ENCODE measurements at regions not wholly inside any gene's neighbourhood (a gene's known extent, or its start where the extent isn't known, plus 50 kb on each side); places are given as distances from the start of the nearest gene placed in this dataset.

- no peak overlapping the region for H3K4me3 ChIP-seq (ENCODE audit: insufficient read depth, low read depth, low read length)
These were observed 119.5 kb downstream of the RAD51AP2 start for GRCh38 chr2:17398770-17399169.

GRCh38 chr2:17388798-17389197, 129.4 kb downstream of the RAD51AP2 start:
- Mint-ChIP-seq H3K27ac (ENCODE audit: unreplicated experiment) (no peak overlapping the region), H3K4me3 (ENCODE audit: unreplicated experiment) (no peak overlapping the region), H3K9me3 (ENCODE audit: unreplicated experiment) (peaks cover 3% of the 10 kb centered on the region), H3K4me1 (ENCODE audit: low read depth, unreplicated experiment) (peaks cover 3% of the 10 kb centered on the region), H3K27me3 (ENCODE audit: low read depth, unreplicated experiment) (no peaks in the 10 kb centered on the region), H3K36me3 (ENCODE audit: low read depth, unreplicated experiment) (peaks cover 2% of the 10 kb centered on the region)
- FAIRE-seq (no peak), DNase-seq (ENCODE audit: low read depth) (peak; percentile 59)
- H3K36me3 ChIP-seq (ENCODE audit: insufficient read depth, low read length) = no peaks in the 10 kb centered on the region
- no peaks in the 10 kb centered on the region for H4K20me1 ChIP-seq (ENCODE audit: insufficient read depth, low read length)
- H2AFZ ChIP-seq (ENCODE audit: low read depth, low read length) = no peak overlapping the region
- H3K27me3 ChIP-seq (ENCODE audit: insufficient read depth, low read length) = no peaks in the 10 kb centered on the region
- H3K4me1 ChIP-seq (ENCODE audit: insufficient read depth, low read length) = no peaks in the 10 kb centered on the region
- H3K4me3 ChIP-seq (ENCODE audit: insufficient read depth, low read depth, low read length) = no peak overlapping the region
- no peak overlapping the region for H3K27ac ChIP-seq (ENCODE audit: low read depth, low read length)
- no peak overlapping the region for H3K9ac ChIP-seq (ENCODE audit: low read length)
- H3K4me2 ChIP-seq (ENCODE audit: low read length) = peak overlapping the region; percentile 7
- TF ChIP-seq CTCF (IDR thresholded peaks at IDR 0.05; ENCODE audit: insufficient read depth, low read depth, low read length) (no peak), EZH2 (IDR thresholded peaks at IDR 0.05; ENCODE audit: insufficient read depth, low read length) (no peak)
- no peaks in the 10 kb centered on the region for H3K9me3 ChIP-seq (ENCODE audit: insufficient read depth, low read depth, low read length)
- H3K79me2 ChIP-seq (ENCODE audit: insufficient read depth, low read length) = no peaks in the 10 kb centered on the region

More at GRCh38 chr2:17398770-17399169, 119.5 kb downstream of the RAD51AP2 start:
- H3K4me2 ChIP-seq (ENCODE audit: low read length) = no peak overlapping the region
- Mint-ChIP-seq H3K27ac (ENCODE audit: unreplicated experiment) (no peak overlapping the region), H3K4me3 (ENCODE audit: unreplicated experiment) (no peak overlapping the region), H3K9me3 (ENCODE audit: unreplicated experiment) (peaks cover 5% of the 10 kb centered on the region), H3K4me1 (ENCODE audit: low read depth, unreplicated experiment) (no peaks in the 10 kb centered on the region), H3K36me3 (ENCODE audit: low read depth, unreplicated experiment) (no peaks in the 10 kb centered on the region), H3K27me3 (ENCODE audit: low read depth, unreplicated experiment) (no peaks in the 10 kb centered on the region)
- no peak overlapping the region for H2AFZ ChIP-seq (ENCODE audit: low read depth, low read length)
- no peaks in the 10 kb centered on the region for H3K79me2 ChIP-seq (ENCODE audit: insufficient read depth, low read length)
- no peak overlapping the region for H3K9ac ChIP-seq (ENCODE audit: low read length)
- DNase-seq (ENCODE audit: low read depth) (no peak), FAIRE-seq (no peak)
- no peak for TF ChIP-seq EZH2 (IDR thresholded peaks at IDR 0.05; ENCODE audit: insufficient read depth, low read length)
- no peak for TF ChIP-seq CTCF (IDR thresholded peaks at IDR 0.05; ENCODE audit: insufficient read depth, low read depth, low read length)
- H4K20me1 ChIP-seq (ENCODE audit: insufficient read depth, low read length) = no peaks in the 10 kb centered on the region
- H3K36me3 ChIP-seq (ENCODE audit: insufficient read depth, low read length) = no peaks in the 10 kb centered on the region
- no peak overlapping the region for H3K27ac ChIP-seq (ENCODE audit: low read depth, low read length)
- H3K27me3 ChIP-seq (ENCODE audit: insufficient read depth, low read length) = no peaks in the 10 kb centered on the region
- peaks cover 4% of the 10 kb centered on the region for H3K9me3 ChIP-seq (ENCODE audit: insufficient read depth, low read depth, low read length)
- H3K4me1 ChIP-seq (ENCODE audit: insufficient read depth, low read length) = no peaks in the 10 kb centered on the region

GRCh38 chr2:17387591-17387990, 130.6 kb downstream of the RAD51AP2 start:
- Histone ChIP-seq H3K27ac (ENCODE audit: low read depth, low read length) (no peak overlapping the region), H3K79me2 (ENCODE audit: insufficient read depth, low read length) (no peaks in the 10 kb centered on the region), H3K4me3 (ENCODE audit: insufficient read depth, low read depth, low read length) (no peak overlapping the region), H3K27me3 (ENCODE audit: insufficient read depth, low read length) (no peaks in the 10 kb centered on the region), H3K9ac (ENCODE audit: low read length) (no peak overlapping the region), H3K4me2 (ENCODE audit: low read length) (peak overlapping the region; percentile 15), H4K20me1 (ENCODE audit: insufficient read depth, low read length) (no peaks in the 10 kb centered on the region), H3K4me1 (ENCODE audit: insufficient read depth, low read length) (no peaks in the 10 kb centered on the region), H3K9me3 (ENCODE audit: insufficient read depth, low read depth, low read length) (no peaks in the 10 kb centered on the region), H3K36me3 (ENCODE audit: insufficient read depth, low read length) (no peaks in the 10 kb centered on the region), H2AFZ (ENCODE audit: low read depth, low read length) (no peak overlapping the region)
- Mint-ChIP-seq H3K36me3 (ENCODE audit: low read depth, unreplicated experiment) (no peaks in the 10 kb centered on the region), H3K27ac (ENCODE audit: unreplicated experiment) (no peak overlapping the region), H3K4me3 (ENCODE audit: unreplicated experiment) (no peak overlapping the region), H3K4me1 (ENCODE audit: low read depth, unreplicated experiment) (peaks cover 3% of the 10 kb centered on the region), H3K27me3 (ENCODE audit: low read depth, unreplicated experiment) (no peaks in the 10 kb centered on the region), H3K9me3 (ENCODE audit: unreplicated experiment) (peaks cover 3% of the 10 kb centered on the region)
- no peak for FAIRE-seq
- TF ChIP-seq CTCF (IDR thresholded peaks at IDR 0.05; ENCODE audit: insufficient read depth, low read depth, low read length) = no peak
- TF ChIP-seq EZH2 (IDR thresholded peaks at IDR 0.05; ENCODE audit: insufficient read depth, low read length) = no peak
- peak; percentile 52 for DNase-seq (ENCODE audit: low read depth)
